Stimulated activated CD4-positive, alpha-beta T cell treated with anti-CD3 and anti-CD28 coated beads, TNF-alpha, amount 100 ng/mL, for 1 hour (primary cell): ENCODE measurements at regions not wholly inside any gene's neighbourhood (a gene's known extent, or its start where the extent isn't known, plus 50 kb on each side); places are given as distances from the start of the nearest gene placed in this dataset.
"Not testable (repeated sequence)": the region's sequence is repeated elsewhere in the genome, so short reads cannot be mapped to it uniquely, and the experiment has no call there.

Experiments
- DNase-seq, 3 donors: peaks; one replicate each; pipeline ENCODE4 v3.0.0-alpha.2; 2020; ENCODE audit warnings: low read depth in 3 of 3, low spot score in 1 of 3

GRCh38 chr10:78467496-78468106 is 433.9 kb downstream of the RPS24 start:
- no peak for DNase-seq

GRCh38 chr10:78468731-78469130 is 435.1 kb downstream of the RPS24 start:
- DNase-seq = not testable (repeated sequence)

- DNase-seq = no peak
Measured at GRCh38 chr10:78470267-78471103, 436.8 kb downstream of the RPS24 start.

GRCh38 chr10:78471326-78471722 is 437.7 kb downstream of the RPS24 start:
- no peak for DNase-seq

GRCh38 chr10:78471723-78472550 is 438.3 kb downstream of the RPS24 start:
- no peak for DNase-seq

- DNase-seq = no peak
Measured at GRCh38 chr10:78472551-78472890, 438.9 kb downstream of the RPS24 start.

- no peak for DNase-seq
Measured at GRCh38 chr10:78473006-78473405, 439.3 kb downstream of the RPS24 start.

- no peak for DNase-seq
Measured at GRCh38 chr10:78474743-78475142, 441.1 kb downstream of the RPS24 start.

GRCh38 chr10:78475437-78475836 is 441.8 kb downstream of the RPS24 start:
- no peak for DNase-seq

GRCh38 chr10:78476156-78476555 is 442.5 kb downstream of the RPS24 start:
- DNase-seq = no peak

- DNase-seq = no peak
Measured at GRCh38 chr10:78476844-78477243, 443.2 kb downstream of the RPS24 start.

GRCh38 chr10:78478919-78479318 is 445.3 kb downstream of the RPS24 start:
- no peak for DNase-seq

- DNase-seq = no peak
Measured at GRCh38 chr10:78479467-78479866, 445.8 kb downstream of the RPS24 start.

- no peak for DNase-seq
Measured at GRCh38 chr10:78481842-78482241, 448.2 kb downstream of the RPS24 start.

- no peak for DNase-seq
Measured at GRCh38 chr10:78483641-78484040, 450.0 kb downstream of the RPS24 start.

- DNase-seq = no peak
Measured at GRCh38 chr10:78489034-78489433, 455.4 kb downstream of the RPS24 start.

GRCh38 chr10:78491812-78492211 is 458.1 kb downstream of the RPS24 start:
- no peak for DNase-seq

GRCh38 chr10:78492424-78492823 is 458.8 kb downstream of the RPS24 start:
- DNase-seq = no peak

- DNase-seq = no peak
Measured at GRCh38 chr10:78494179-78494578, 460.5 kb downstream of the RPS24 start.

- no peak for DNase-seq
Measured at GRCh38 chr10:78502210-78502936, 468.7 kb downstream of the RPS24 start.

- no peak for DNase-seq
Measured at GRCh38 chr10:78504181-78504580, 470.5 kb downstream of the RPS24 start.
